ENCODE measurements at regions not wholly inside any gene's neighbourhood (a gene's known extent, or its start where the extent isn't known, plus 50 kb on each side); places are given as distances from the start of the nearest gene placed in this dataset.
A peak's percentile ranks its signal among the peaks of the same experiment; 100 is the strongest.

- FAIRE-seq: no peak
These were observed 425.1 kb downstream of the SETD4 start for GRCh38 chr21:35635261-35635660.

- FAIRE-seq: no peak
These were observed 426.8 kb downstream of the SETD4 start for GRCh38 chr21:35633501-35633900.

GRCh38 chr21:35632711-35633110 lies 427.6 kb downstream of the SETD4 start:
- FAIRE-seq: no peak

GRCh38 chr21:35628316-35628715 lies 432.0 kb downstream of the SETD4 start:
- no peak for FAIRE-seq

- FAIRE-seq: no peak
These were observed 432.9 kb downstream of the SETD4 start for GRCh38 chr21:35627462-35627861.

GRCh38 chr21:35625576-35625975 lies 434.8 kb downstream of the SETD4 start:
- FAIRE-seq: no peak

GRCh38 chr21:35624901-35625300 lies 435.4 kb downstream of the SETD4 start:
- FAIRE-seq: no peak

GRCh38 chr21:35622612-35623011 lies 437.7 kb downstream of the SETD4 start:
- no peak for FAIRE-seq

GRCh38 chr21:35619184-35619583 lies 441.1 kb downstream of the SETD4 start:
- FAIRE-seq: no peak

- no peak for FAIRE-seq
These were observed 442.8 kb downstream of the SETD4 start for GRCh38 chr21:35617491-35617890.

GRCh38 chr21:35616090-35616489 lies 444.2 kb downstream of the SETD4 start:
- peak; percentile 84 for FAIRE-seq

- FAIRE-seq: no peak
These were observed 445.0 kb downstream of the SETD4 start for GRCh38 chr21:35615325-35615724.

- FAIRE-seq: no peak
These were observed 445.9 kb downstream of the SETD4 start for GRCh38 chr21:35614396-35614921.

GRCh38 chr21:35611708-35612132 lies 448.6 kb downstream of the SETD4 start:
- no peak for FAIRE-seq

- no peak for FAIRE-seq
These were observed 451.1 kb downstream of the SETD4 start for GRCh38 chr21:35609263-35609662.

- FAIRE-seq: no peak
These were observed 452.9 kb downstream of the SETD4 start for GRCh38 chr21:35607406-35607805.

- no peak for FAIRE-seq
These were observed 453.7 kb downstream of the SETD4 start for GRCh38 chr21:35606578-35606977.

GRCh38 chr21:35606146-35606545 lies 454.2 kb downstream of the SETD4 start:
- no peak for FAIRE-seq

- no peak for FAIRE-seq
These were observed 456.8 kb downstream of the SETD4 start for GRCh38 chr21:35603494-35603893.

GRCh38 chr21:35602811-35603362 lies 457.4 kb downstream of the SETD4 start:
- no peak for FAIRE-seq

GRCh38 chr21:35601211-35601610 lies 459.1 kb downstream of the SETD4 start:
- FAIRE-seq: no peak

GRCh38 chr21:35599164-35599563 lies 461.2 kb downstream of the SETD4 start:
- no peak for FAIRE-seq

GRCh38 chr21:35597750-35598339 lies 462.5 kb downstream of the SETD4 start:
- no peak for FAIRE-seq

GRCh38 chr21:35594905-35595304 lies 465.4 kb downstream of the SETD4 start:
- FAIRE-seq: no peak

GRCh38 chr21:35593000-35593502 lies 467.3 kb downstream of the SETD4 start:
- no peak for FAIRE-seq
